CD4-positive, alpha-beta T cell (primary cell): ENCODE measurements at regions not wholly inside any gene's neighbourhood (a gene's known extent, or its start where the extent isn't known, plus 50 kb on each side); places are given as distances from the start of the nearest gene placed in this dataset.
"Not testable (repeated sequence)": the region's sequence is repeated elsewhere in the genome, so short reads cannot be mapped to it uniquely, and the experiment has no call there.

ENCODE experiments used
- ATAC-seq: fragments of 200-7000 bp; cut with Tn5 transposase; one replicate; pipeline ENCODE4 v1.10.0; 2022; ENCODE audit warnings: mild to moderate bottlenecking; ENCODE audit not compliant: poor library complexity
- CTCF ChIA-PET: fragments of 350-600 bp; sonication (Branson Sonifier 250); formaldehyde crosslinking; loops from one replicate; lab custom pipeline; 2021; ENCODE audit warnings: antibody characterized with exemption, inconsistent platforms; lab: Charles Lee
- POLR2A ChIA-PET: fragments of 350-600 bp; sonication (Branson Sonifier 250); formaldehyde crosslinking; loops from one replicate; lab custom pipeline; 2021; ENCODE audit warnings: antibody characterized with exemption, inconsistent platforms; lab: Charles Lee
- DNase-seq, 14 experiments: peaks; one replicate each; pipeline ENCODE4 v3.0.0-alpha.2; 2013 to 2020; ENCODE audit warnings: mixed read lengths in 2 of 14
- H3K27ac ChIP-seq, 2 donors: one replicate each; pipeline versions ENCODE4 v1.5.1 to v1.7.0; 2013; ENCODE audit warnings: low read length in 2 of 2, low read depth in 1 of 2, mild to moderate bottlenecking in 1 of 2
- H3K27me3 ChIP-seq, 2 experiments: 1 replicate in 1 of 2; 2 replicates in 1 of 2; pipeline versions ENCODE4 v1.6.1 to v1.7.0; 2013; ENCODE audit warnings: low read length in 2 of 2, control low read depth in 1 of 2, mild to moderate bottlenecking in 1 of 2, moderate library complexity in 1 of 2; ENCODE audit not compliant: insufficient read depth in 2 of 2, control insufficient read depth in 1 of 2
- H3K36me3 ChIP-seq: one replicate; pipeline ENCODE4 v1.6.1; 2013; ENCODE audit warnings: low read length, control low read depth; ENCODE audit not compliant: insufficient read depth
- H3K4me1 ChIP-seq: one replicate; pipeline ENCODE4 v1.6.1; 2013; ENCODE audit warnings: low read length, control low read depth; ENCODE audit not compliant: insufficient read depth
- H3K4me3 ChIP-seq: one replicate; pipeline ENCODE4 v1.5.1; 2013; ENCODE audit warnings: mild to moderate bottlenecking, low read length, moderate library complexity
- H3K9me3 ChIP-seq, 2 experiments: 1 replicate in 1 of 2; 2 replicates in 1 of 2; pipeline versions ENCODE4 v1.6.1 to v1.7.0; 2013; ENCODE audit warnings: low read length in 2 of 2, mild to moderate bottlenecking in 2 of 2, control low read depth in 1 of 2, moderate library complexity in 1 of 2; ENCODE audit not compliant: control insufficient read depth in 1 of 2, insufficient read depth in 1 of 2
- H3K27ac Mint-ChIP-seq: one replicate; pipeline ENCODE4 v1.8.0; 2020; ENCODE audit warnings: mixed read lengths
- H3K27me3 Mint-ChIP-seq: one replicate; pipeline ENCODE4 v1.8.0; 2021; ENCODE audit warnings: mixed read lengths
- H3K36me3 Mint-ChIP-seq: one replicate; pipeline ENCODE4 v1.8.0; 2021; ENCODE audit warnings: low read depth, mixed read lengths
- H3K4me1 Mint-ChIP-seq: one replicate; pipeline ENCODE4 v1.8.0; 2021; ENCODE audit warnings: low read depth, mixed read lengths
- H3K4me3 Mint-ChIP-seq: one replicate; pipeline ENCODE4 v1.8.0; 2020; ENCODE audit warnings: mild to moderate bottlenecking, mixed read lengths
- H3K9me3 Mint-ChIP-seq: one replicate; pipeline ENCODE4 v1.8.0; 2020; ENCODE audit warnings: mixed read lengths
- CTCF ChIP-seq: fragments of 200-600 bp; IDR thresholded peaks from one replicate; pipeline ENCODE4 v1.8.0; 2022; ENCODE audit warnings: antibody characterized with exemption, mild to moderate bottlenecking
- intact Hi-C, 2 experiments: fragments of 100-400 bp; cut with DNase I in 1 of 2; cut with micrococcal nuclease in 1 of 2; formaldehyde crosslinking; loops; one replicate each; pipeline versions ENCODE4 v1.15.1 to v1.9.0; 2023 to 2025; cut with DNase I, micrococcal nuclease

- H3K9me3 Mint-ChIP-seq, H3K4me1 Mint-ChIP-seq, H3K4me1 ChIP-seq, intact Hi-C loops, H3K27ac Mint-ChIP-seq, CTCF ChIA-PET, ATAC-seq, H3K4me3 Mint-ChIP-seq, H3K27me3 ChIP-seq, H3K36me3 Mint-ChIP-seq, POLR2A ChIA-PET, H3K27ac ChIP-seq, DNase-seq, H3K36me3 ChIP-seq, H3K9me3 ChIP-seq, H3K4me3 ChIP-seq: not testable (repeated sequence)
- peaks cover 37% of the 10 kb centered on the region for H3K27me3 Mint-ChIP-seq
These were observed 90.1 kb downstream of the CRYBB2 start for GRCh38 chr22:25309586-25309985.

- DNase-seq, H3K9me3 Mint-ChIP-seq, CTCF ChIA-PET, H3K36me3 ChIP-seq, H3K9me3 ChIP-seq, intact Hi-C loops, H3K4me1 ChIP-seq, H3K4me3 ChIP-seq, H3K27me3 ChIP-seq, H3K27ac ChIP-seq, H3K36me3 Mint-ChIP-seq, H3K4me1 Mint-ChIP-seq, H3K4me3 Mint-ChIP-seq, H3K27ac Mint-ChIP-seq, POLR2A ChIA-PET, ATAC-seq: not testable (repeated sequence)
- peaks cover 30% of the 10 kb centered on the region for H3K27me3 Mint-ChIP-seq
These were observed 92.5 kb downstream of the CRYBB2 start for GRCh38 chr22:25311924-25312323.

- Histone ChIP-seq H3K27me3 (no peaks in the 10 kb centered on the region), H3K27ac (no peak overlapping the region), H3K36me3 (no peaks in the 10 kb centered on the region), H3K4me1 (no peaks in the 10 kb centered on the region), H3K4me3 (no peak overlapping the region), H3K9me3 (no peaks in the 10 kb centered on the region)
- CTCF ChIA-PET: no interaction called here
- POLR2A ChIA-PET: no interaction called here
- Mint-ChIP-seq H3K4me3 (no peak overlapping the region), H3K4me1 (no peaks in the 10 kb centered on the region), H3K27ac (no peak overlapping the region), H3K9me3 (no peaks in the 10 kb centered on the region), H3K27me3 (peaks cover 9% of the 10 kb centered on the region), H3K36me3 (no peaks in the 10 kb centered on the region)
- TF ChIP-seq CTCF: no peak
- DNase-seq: no peak
- ATAC-seq: no peak
- intact Hi-C loops: no loop called here
These were observed 98.8 kb downstream of the CRYBB2 start for GRCh38 chr22:25318081-25318823.

GRCh38 chr22:25327018-25327755, 107.7 kb downstream of the CRYBB2 start:
- no peak overlapping the region for H3K4me3 Mint-ChIP-seq
- intact Hi-C loops: no loop called here
- Histone ChIP-seq H3K36me3 (no peaks in the 10 kb centered on the region), H3K9me3 (no peaks in the 10 kb centered on the region), H3K27me3 (no peaks in the 10 kb centered on the region), H3K4me3 (no peak overlapping the region), H3K4me1 (no peaks in the 10 kb centered on the region), H3K27ac (no peak overlapping the region)
- H3K27ac Mint-ChIP-seq: no peak overlapping the region
- POLR2A ChIA-PET: no interaction called here
- TF ChIP-seq CTCF: no peak
- no peaks in the 10 kb centered on the region for H3K36me3 Mint-ChIP-seq
- CTCF ChIA-PET: no interaction called here
- H3K4me1 Mint-ChIP-seq: no peaks in the 10 kb centered on the region
- ATAC-seq: no peak
- H3K9me3 Mint-ChIP-seq: no peaks in the 10 kb centered on the region
- peaks cover 3% of the 10 kb centered on the region for H3K27me3 Mint-ChIP-seq
- no peak for DNase-seq
